GM19452 (cell line): ENCODE measurements at regions not wholly inside any gene's neighbourhood (a gene's known extent, or its start where the extent isn't known, plus 50 kb on each side); places are given as distances from the start of the nearest gene placed in this dataset.

Source experiments
- ATAC-seq: cut with Tn5 transposase; IDR thresholded peaks from one replicate; pipeline ENCODE4 v1.9.1; 2021; ENCODE audit not compliant: unreplicated experiment

GRCh38 chr11:19661827-19662226, 50.8 kb upstream of the NAV2 start:
- ATAC-seq: no peak

- peak; percentile 100 for ATAC-seq
Observed at GRCh38 chr11:19660076-19660475, 52.6 kb upstream of the NAV2 start.

GRCh38 chr11:19659529-19659928, 53.1 kb upstream of the NAV2 start:
- no peak for ATAC-seq

- ATAC-seq: no peak
Observed at GRCh38 chr11:19658344-19658743, 54.3 kb upstream of the NAV2 start.

GRCh38 chr11:19656140-19656541, 56.5 kb upstream of the NAV2 start:
- no peak for ATAC-seq

GRCh38 chr11:19652623-19653375, 59.8 kb upstream of the NAV2 start:
- ATAC-seq: no peak

- no peak for ATAC-seq
Observed at GRCh38 chr11:19651653-19652052, 61.0 kb upstream of the NAV2 start.

- no peak for ATAC-seq
Observed at GRCh38 chr11:19651028-19651427, 61.6 kb upstream of the NAV2 start.

- no peak for ATAC-seq
Observed at GRCh38 chr11:19650467-19650866, 62.2 kb upstream of the NAV2 start.

- no peak for ATAC-seq
Observed at GRCh38 chr11:19649751-19650150, 62.9 kb upstream of the NAV2 start.

GRCh38 chr11:19648321-19648720, 64.3 kb upstream of the NAV2 start:
- no peak for ATAC-seq

- no peak for ATAC-seq
Observed at GRCh38 chr11:19647816-19648215, 64.8 kb upstream of the NAV2 start.

- ATAC-seq: no peak
Observed at GRCh38 chr11:19646921-19647320, 65.7 kb upstream of the NAV2 start.

- ATAC-seq: no peak
Observed at GRCh38 chr11:19646308-19646707, 66.3 kb upstream of the NAV2 start.

GRCh38 chr11:19644316-19644715, 68.3 kb upstream of the NAV2 start:
- ATAC-seq: no peak

GRCh38 chr11:19642185-19643158, 70.2 kb upstream of the NAV2 start:
- ATAC-seq: no peak

- ATAC-seq: no peak
Observed at GRCh38 chr11:19639603-19640105, 73.0 kb upstream of the NAV2 start.

GRCh38 chr11:19635332-19635731, 77.3 kb upstream of the NAV2 start:
- ATAC-seq: no peak

- ATAC-seq: no peak
Observed at GRCh38 chr11:19633276-19633675, 79.4 kb upstream of the NAV2 start.

GRCh38 chr11:19632499-19632834, 80.2 kb upstream of the NAV2 start:
- ATAC-seq: no peak

- no peak for ATAC-seq
Observed at GRCh38 chr11:19631712-19632498, 80.7 kb upstream of the NAV2 start.
